Umbilical cord (tissue), 1 donor: ENCODE measurements at regions not wholly inside any gene's neighbourhood (a gene's known extent, or its start where the extent isn't known, plus 50 kb on each side); places are given as distances from the start of the nearest gene placed in this dataset.

ENCODE experiments used
- DNase-seq: peaks from one replicate; pipeline ENCODE4 v3.0.0-alpha.2; 2015; ENCODE audit warnings: low spot score

GRCh38 chr13:73133531-73133930 is 74.7 kb downstream of the KLF5 start:
- no peak for DNase-seq

GRCh38 chr13:73131247-73131646 is 72.4 kb downstream of the KLF5 start:
- DNase-seq: no peak

- DNase-seq: no peak
Measured at GRCh38 chr13:73129023-73129422, 70.2 kb downstream of the KLF5 start.
